PC-9 (cell line): ENCODE measurements at regions not wholly inside any gene's neighbourhood (a gene's known extent, or its start where the extent isn't known, plus 50 kb on each side); places are given as distances from the start of the nearest gene placed in this dataset.

Experiments used
- EZH2 ChIP-seq: fragments of 200-600 bp; sonication (generic); IDR thresholded peaks from 2 replicates; pipeline ENCODE4 v1.8.0; 2017; ENCODE audit warnings: antibody characterized with exemption, low read depth
- TF ChIP-seq, protein P1 (sequence below): fragments of 200-600 bp; sonication (generic); conservative IDR thresholded peaks from 2 replicates; pipeline ENCODE4 v1.6.1; 2017; ENCODE audit warnings: mixed run types, antibody characterized with exemption, mild to moderate bottlenecking, moderate library complexity

DNA sequence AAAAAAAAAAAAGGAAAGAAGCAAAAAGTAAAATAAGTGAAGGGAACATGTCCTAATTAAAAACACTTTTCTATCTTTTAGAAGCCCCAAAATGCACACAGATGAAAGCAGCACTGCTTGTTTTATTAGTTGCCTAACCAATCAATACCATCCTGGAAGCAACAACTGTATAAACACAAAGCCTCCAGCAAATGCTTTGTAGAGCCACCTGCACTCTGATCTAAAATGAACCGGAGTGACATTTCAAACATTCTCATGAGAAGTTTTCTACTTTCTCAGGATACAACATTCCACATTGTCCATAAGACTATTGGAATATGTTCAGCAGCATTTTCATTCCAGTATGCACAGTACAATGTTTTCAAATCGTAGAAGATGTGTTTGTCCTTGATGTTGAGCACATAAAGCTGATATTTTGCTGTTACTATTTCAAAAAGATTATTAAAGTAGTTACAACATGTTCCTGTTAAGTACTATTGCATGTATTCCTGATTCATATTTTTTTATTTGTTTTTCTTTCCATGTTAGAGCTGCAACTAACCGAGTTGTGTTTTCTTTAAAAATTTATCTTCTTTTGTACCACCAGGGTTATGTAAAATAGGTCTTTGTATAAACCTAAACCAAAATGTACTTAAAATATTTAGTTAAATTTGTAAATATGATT lies 50.3 kb upstream of the PLSCR5 start:
- TF ChIP-seq EZH2, result no peak
- TF ChIP-seq, protein P1, sequence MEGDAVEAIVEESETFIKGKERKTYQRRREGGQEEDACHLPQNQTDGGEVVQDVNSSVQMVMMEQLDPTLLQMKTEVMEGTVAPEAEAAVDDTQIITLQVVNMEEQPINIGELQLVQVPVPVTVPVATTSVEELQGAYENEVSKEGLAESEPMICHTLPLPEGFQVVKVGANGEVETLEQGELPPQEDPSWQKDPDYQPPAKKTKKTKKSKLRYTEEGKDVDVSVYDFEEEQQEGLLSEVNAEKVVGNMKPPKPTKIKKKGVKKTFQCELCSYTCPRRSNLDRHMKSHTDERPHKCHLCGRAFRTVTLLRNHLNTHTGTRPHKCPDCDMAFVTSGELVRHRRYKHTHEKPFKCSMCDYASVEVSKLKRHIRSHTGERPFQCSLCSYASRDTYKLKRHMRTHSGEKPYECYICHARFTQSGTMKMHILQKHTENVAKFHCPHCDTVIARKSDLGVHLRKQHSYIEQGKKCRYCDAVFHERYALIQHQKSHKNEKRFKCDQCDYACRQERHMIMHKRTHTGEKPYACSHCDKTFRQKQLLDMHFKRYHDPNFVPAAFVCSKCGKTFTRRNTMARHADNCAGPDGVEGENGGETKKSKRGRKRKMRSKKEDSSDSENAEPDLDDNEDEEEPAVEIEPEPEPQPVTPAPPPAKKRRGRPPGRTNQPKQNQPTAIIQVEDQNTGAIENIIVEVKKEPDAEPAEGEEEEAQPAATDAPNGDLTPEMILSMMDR, result no peak
